Psoas muscle (tissue), 7 donors: ENCODE measurements at regions not wholly inside any gene's neighbourhood (a gene's known extent, or its start where the extent isn't known, plus 50 kb on each side); places are given as distances from the start of the nearest gene placed in this dataset.

Experiments
- ATAC-seq, 4 donors: fragments of 200-7000 bp; cut with Tn5 transposase; one replicate each; pipeline ENCODE4 v1.9.1; 2020; ENCODE audit warnings: moderate library complexity in 3 of 4, mild to moderate bottlenecking in 2 of 4
- DNase-seq, 2 donors: peaks; one replicate each; pipeline ENCODE4 v3.0.0-alpha.2; 2020
- H3K27ac ChIP-seq: fragments of 200-600 bp; one replicate; pipeline ENCODE4 v1.8.0; 2022
- H3K27me3 ChIP-seq, 3 donors: fragments of 200-600 bp in 1 of 3; one replicate each; pipeline versions ENCODE4 v1.6.1 to v1.8.0; 2013 to 2022; ENCODE audit warnings: low read length in 2 of 3, mild to moderate bottlenecking in 2 of 3, moderate library complexity in 1 of 3; ENCODE audit not compliant: insufficient read depth in 3 of 3
- H3K36me3 ChIP-seq, 2 donors: fragments of 200-600 bp in 1 of 2; one replicate each; pipeline versions ENCODE4 v1.6.1 to v1.8.0; 2013 to 2022; ENCODE audit warnings: low read depth in 1 of 2, mild to moderate bottlenecking in 1 of 2, moderate library complexity in 1 of 2; ENCODE audit not compliant: insufficient read depth in 1 of 2
- H3K4me1 ChIP-seq: fragments of 200-600 bp; one replicate; pipeline ENCODE4 v1.8.0; 2022
- H3K4me3 ChIP-seq: fragments of 200-600 bp; one replicate; pipeline ENCODE4 v1.8.0; 2022; ENCODE audit warnings: mild to moderate bottlenecking
- H3K9me3 ChIP-seq: fragments of 200-600 bp; one replicate; pipeline ENCODE4 v1.8.0; 2022
- CTCF ChIP-seq: fragments of 200-600 bp; IDR thresholded peaks from one replicate; pipeline ENCODE4 v1.8.0; 2022; ENCODE audit warnings: antibody characterized with exemption
- WGBS, 3 donors: extraction: QIAGEN DNeasy Blood & Tissue Kit; methylation state at CpG; one replicate each; pipeline versions ENCODE4 v1.1.6 to v1.1.7; 2013; 5-methylcytosine and 5-hydroxymethylcytosine counted together
- intact Hi-C, 2 donors: fragments of 100-400 bp; cut with DNase I; formaldehyde crosslinking; loops; one replicate each; pipeline versions ENCODE4 v1.11.0 to v1.14.2; 2022
- donor health status: healthy with polysubstance abuse.
- donor health status: DM: no; HTN: no; CAD: no; lungs with moderate emphysema.
- donor health status: Bipolar disorder and iron deficiency.
- donor health status: healthy.
- donor health status: DM: yes; HTN: yes; CAD: no.
- donor health status: DM: no; HTN: no; CAD: no.
- donor health status: DM: yes; HTN: yes; CAD: no.

GRCh38 chr6:141415896-141416295, 716.8 kb upstream of the GJE1 start:
- no peaks in the 10 kb centered on the region for H3K36me3 ChIP-seq
- peaks cover 6% of the 10 kb centered on the region for H3K4me1 ChIP-seq
- no peaks in the 10 kb centered on the region for H3K9me3 ChIP-seq
- DNase-seq (no peak), ATAC-seq (peak in 1 of 4 donors; percentile 35)
- intact Hi-C loops: no loop called here
- WGBS, 3 donors: 49 to 51% (median 51%) methylated on average over 2 of the region's 2 CpGs
- H3K27me3 ChIP-seq: no peaks in the 10 kb centered on the region
- no peak for TF ChIP-seq CTCF
- no peak overlapping the region for H3K4me3 ChIP-seq
- H3K27ac ChIP-seq: no peak overlapping the region

GRCh38 chr6:141413196-141413595, 719.5 kb upstream of the GJE1 start:
- DNase-seq (no peak), ATAC-seq (peak in 3 of 4 donors; percentile 25 to 64 (median 64))
- peaks cover 6% of the 10 kb centered on the region for H3K4me1 ChIP-seq
- no peak overlapping the region for H3K4me3 ChIP-seq
- peaks cover 16% of the 10 kb centered on the region for H3K9me3 ChIP-seq
- no peak overlapping the region for H3K27ac ChIP-seq
- intact Hi-C loops: no loop called here
- WGBS, 3 donors: 29 to 32% (median 29%) methylated on average over 1 of the region's 1 CpG
- no peaks in the 10 kb centered on the region for H3K36me3 ChIP-seq
- no peak for TF ChIP-seq CTCF
- no peaks in the 10 kb centered on the region for H3K27me3 ChIP-seq

GRCh38 chr6:141406761-141407160, 726.0 kb upstream of the GJE1 start:
- H3K27me3 ChIP-seq: no peaks in the 10 kb centered on the region
- H3K4me3 ChIP-seq: peak overlapping the region; percentile 44
- peak overlapping the region; percentile 19 for H3K27ac ChIP-seq
- ATAC-seq (no peak), DNase-seq (no peak)
- no peaks in the 10 kb centered on the region for H3K36me3 ChIP-seq
- 18 to 53% (median 37%) methylated on average over 1 of the region's 1 CpG for WGBS, 3 donors
- peaks cover 18% of the 10 kb centered on the region for H3K9me3 ChIP-seq
- intact Hi-C loops: no loop called here
- no peak for TF ChIP-seq CTCF
- H3K4me1 ChIP-seq: peaks cover 19% of the 10 kb centered on the region

GRCh38 chr6:141403827-141404226, 728.9 kb upstream of the GJE1 start:
- peak overlapping the region; percentile 80 for H3K27ac ChIP-seq
- no peak for TF ChIP-seq CTCF
- DNase-seq (no peak), ATAC-seq (peak; percentile 20 to 64 (median 52))
- intact Hi-C loops: no loop called here
- H3K4me1 ChIP-seq: peaks cover 19% of the 10 kb centered on the region
- no peaks in the 10 kb centered on the region for H3K36me3 ChIP-seq
- H3K4me3 ChIP-seq: peak overlapping the region; percentile 44
- no peaks in the 10 kb centered on the region for H3K27me3 ChIP-seq
- 18 to 36% (median 20%) methylated on average over 2 of the region's 2 CpGs for WGBS, 3 donors
- peaks cover 8% of the 10 kb centered on the region for H3K9me3 ChIP-seq

- H3K4me3 ChIP-seq: peak overlapping the region; percentile 44
Observed at GRCh38 chr6:141403103-141403502, 729.6 kb upstream of the GJE1 start.

More at GRCh38 chr6:141403103-141403502, 729.6 kb upstream of the GJE1 start:
- no peaks in the 10 kb centered on the region for H3K27me3 ChIP-seq
- 34 to 48% (median 34%) methylated on average over 3 of the region's 3 CpGs for WGBS, 3 donors
- H3K36me3 ChIP-seq: no peaks in the 10 kb centered on the region
- intact Hi-C loops: no loop called here
- TF ChIP-seq CTCF: no peak
- H3K4me1 ChIP-seq: peaks cover 19% of the 10 kb centered on the region
- peak overlapping the region; percentile 80 for H3K27ac ChIP-seq
- DNase-seq: no peak
- peaks cover 2% of the 10 kb centered on the region for H3K9me3 ChIP-seq
- ATAC-seq: peak; percentile 29 to 47 (median 41)
